GM23248 (cell line): ENCODE measurements at regions not wholly inside any gene's neighbourhood (a gene's known extent, or its start where the extent isn't known, plus 50 kb on each side); places are given as distances from the start of the nearest gene placed in this dataset.

Experiments
- EZH2 ChIP-seq: fragments of 200-600 bp; sonication (generic); IDR thresholded peaks from 2 replicates; pipeline ENCODE4 v1.6.1; 2018; ENCODE audit warnings: antibody characterized with exemption, mild to moderate bottlenecking; ENCODE audit not compliant: insufficient read depth, poor library complexity, severe bottlenecking
- EZH2phosphoT487 ChIP-seq: fragments of 200-600 bp; sonication (generic); IDR thresholded peaks from 2 replicates; pipeline ENCODE4 v1.6.1; 2018; ENCODE audit warnings: antibody characterized with exemption, moderate library complexity, mild to moderate bottlenecking, low read depth; ENCODE audit not compliant: insufficient read depth

DNA sequence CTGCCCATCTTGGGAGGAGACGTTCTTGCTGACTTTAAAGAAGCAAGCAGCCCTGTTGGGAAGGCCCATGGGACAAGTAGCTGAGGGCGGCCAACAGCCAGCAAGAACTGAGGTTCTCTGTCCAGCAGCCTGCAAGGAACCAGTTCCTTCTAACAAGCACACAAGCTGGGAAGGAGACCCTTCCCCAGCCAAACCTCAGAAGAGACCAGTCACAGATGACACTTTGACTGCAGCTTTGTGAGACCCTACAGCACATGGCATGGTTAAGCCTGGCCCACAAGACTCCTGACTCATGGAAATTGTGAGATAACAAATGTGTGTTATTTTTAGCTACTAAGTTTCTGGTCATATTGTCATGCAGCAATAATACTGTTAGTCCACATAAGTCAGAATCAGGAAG lies 99.9 kb downstream of the PRLHR start:
- TF ChIP-seq EZH2 (no peak), EZH2phosphoT487 (no peak)
